ENCODE measurements at regions not wholly inside any gene's neighbourhood (a gene's known extent, or its start where the extent isn't known, plus 50 kb on each side); places are given as distances from the start of the nearest gene placed in this dataset.

GRCh38 chr4:3368841-3369760 is 72.7 kb upstream of the HGFAC start:
- H3K36me3 ChIP-seq: no peaks in the 10 kb centered on the region
- H3K4me3 ChIP-seq: peak overlapping the region in 2 of 4 donors; percentile 20 to 25
- 32 to 48% methylated on average over 4 to 20 of the region's 20 CpGs for WGBS, 2 donors
- peaks cover 29 to 50% (median 41%) of the 10 kb centered on the region in 4 donors for H3K4me1 ChIP-seq
- peak overlapping the region in 2 of 4 donors; percentile 9 to 49 for H3K27ac ChIP-seq
- TF ChIP-seq POLR2A (IDR thresholded peaks at IDR 0.05) (no peak), CTCF (IDR thresholded peaks at IDR 0.05) (no peak), POLR2AphosphoS5 (IDR thresholded peaks at IDR 0.05) (no peak), EP300 (IDR thresholded peaks at IDR 0.05) (no peak)
- peak in 1 of 2 donors; percentile 40 for DNase-seq
- ATAC-seq (ENCODE audit: low FRiP score in 2 of 2): no peak
- no peaks in the 10 kb centered on the region for H3K9me3 ChIP-seq
- H3K27me3 ChIP-seq: no peaks in the 10 kb centered on the region

- 39 to 42% methylated on average over 33 of the region's 33 CpGs for WGBS, 2 donors
- peak in 1 of 2 donors; percentile 78 for ATAC-seq (ENCODE audit: low FRiP score in 2 of 2)
- no peaks in the 10 kb centered on the region for H3K9me3 ChIP-seq
- peak; percentile 53 to 75 for DNase-seq
- H3K4me1 ChIP-seq: peaks cover 29 to 47% (median 41%) of the 10 kb centered on the region in 4 donors
- peak overlapping the region in 3 of 4 donors; percentile 13 to 25 (median 20) for H3K4me3 ChIP-seq
- TF ChIP-seq POLR2AphosphoS5 (IDR thresholded peaks at IDR 0.05): no peak
- TF ChIP-seq EP300 (IDR thresholded peaks at IDR 0.05): no peak
- peak overlapping the region in 3 of 4 donors; percentile 9 to 62 (median 49) for H3K27ac ChIP-seq
- H3K36me3 ChIP-seq: no peaks in the 10 kb centered on the region
- H3K27me3 ChIP-seq: no peaks in the 10 kb centered on the region
Observed at GRCh38 chr4:3369781-3370674, 71.7 kb upstream of the HGFAC start.

- peak overlapping the region in 1 of 4 donors; percentile 7 for H3K4me3 ChIP-seq
Observed at GRCh38 chr4:3371033-3372001, 70.5 kb upstream of the HGFAC start.

More at GRCh38 chr4:3371033-3372001, 70.5 kb upstream of the HGFAC start:
- 47 to 64% methylated on average over 30 to 34 of the region's 34 CpGs for WGBS, 2 donors
- peaks cover 0 to 4% (median 0%) of the 10 kb centered on the region in 4 donors for H3K36me3 ChIP-seq
- peak in 1 of 2 donors; percentile 68 for DNase-seq
- ATAC-seq (ENCODE audit: low FRiP score in 2 of 2): no peak
- H3K27me3 ChIP-seq: no peaks in the 10 kb centered on the region
- H3K9me3 ChIP-seq: no peaks in the 10 kb centered on the region
- H3K27ac ChIP-seq: peak overlapping the region in 1 of 4 donors; percentile 30
- peaks cover 29 to 47% (median 41%) of the 10 kb centered on the region in 4 donors for H3K4me1 ChIP-seq
- TF ChIP-seq CTCF (IDR thresholded peaks at IDR 0.05) (no peak), POLR2A (IDR thresholded peaks at IDR 0.05) (no peak), POLR2AphosphoS5 (IDR thresholded peaks at IDR 0.05) (no peak), EP300 (IDR thresholded peaks at IDR 0.05) (no peak)

Data from upper lobe of left lung (tissue), 6 donors.